HEK293 (cell line): ENCODE measurements at regions not wholly inside any gene's neighbourhood (a gene's known extent, or its start where the extent isn't known, plus 50 kb on each side); places are given as distances from the start of the nearest gene placed in this dataset.

ENCODE experiments used
- ZNF37A ChIP-seq: fragments of 450-650 bp; IDR thresholded peaks from 2 replicates; pipeline ENCODE4 v1.5.1; 2018; ENCODE audit warnings: missing biosample characterization, missing genetic modification characterization
- ZNF561 ChIP-seq: fragments of 450-650 bp; IDR thresholded peaks from 2 replicates; pipeline ENCODE4 v1.5.1; 2018; ENCODE audit warnings: missing biosample characterization, missing genetic modification characterization, borderline replicate concordance
- ZNF664 ChIP-seq: fragments of 450-650 bp; formaldehyde crosslinking; IDR thresholded peaks from 2 replicates; pipeline ENCODE4 v1.5.1; 2016; ENCODE audit warnings: missing biosample characterization, missing genetic modification characterization
- TF ChIP-seq, protein P1 (sequence below): fragments of 450-650 bp; formaldehyde crosslinking; IDR thresholded peaks from 2 replicates; pipeline ENCODE4 v1.5.1; 2016; ENCODE audit warnings: missing biosample characterization, missing genetic modification characterization

DNA sequence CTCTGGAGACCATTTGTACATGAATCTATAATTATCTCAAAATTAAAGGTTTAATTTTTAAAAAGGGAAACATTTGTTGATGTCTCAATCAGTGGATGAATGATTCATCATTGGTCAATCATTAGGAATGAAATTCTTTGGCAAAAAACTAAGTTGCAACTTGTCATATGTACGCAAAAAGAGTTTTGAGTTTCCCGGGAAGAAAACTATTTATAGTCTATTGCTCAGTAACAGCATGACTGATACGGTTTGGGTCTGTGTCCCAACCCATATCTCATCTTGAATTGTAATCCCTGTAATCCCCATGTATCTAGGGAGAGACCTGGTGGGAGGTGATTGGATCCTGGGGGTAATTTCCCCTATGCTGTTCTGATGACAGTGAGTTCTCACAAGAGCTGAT lies 765.8 kb upstream of the ROBO1 start:
- TF ChIP-seq ZNF561 (tag by site-specific recombination) (no peak), ZNF37A (tag by site-specific recombination) (no peak), ZNF664 (no peak)
- TF ChIP-seq, protein P1, sequence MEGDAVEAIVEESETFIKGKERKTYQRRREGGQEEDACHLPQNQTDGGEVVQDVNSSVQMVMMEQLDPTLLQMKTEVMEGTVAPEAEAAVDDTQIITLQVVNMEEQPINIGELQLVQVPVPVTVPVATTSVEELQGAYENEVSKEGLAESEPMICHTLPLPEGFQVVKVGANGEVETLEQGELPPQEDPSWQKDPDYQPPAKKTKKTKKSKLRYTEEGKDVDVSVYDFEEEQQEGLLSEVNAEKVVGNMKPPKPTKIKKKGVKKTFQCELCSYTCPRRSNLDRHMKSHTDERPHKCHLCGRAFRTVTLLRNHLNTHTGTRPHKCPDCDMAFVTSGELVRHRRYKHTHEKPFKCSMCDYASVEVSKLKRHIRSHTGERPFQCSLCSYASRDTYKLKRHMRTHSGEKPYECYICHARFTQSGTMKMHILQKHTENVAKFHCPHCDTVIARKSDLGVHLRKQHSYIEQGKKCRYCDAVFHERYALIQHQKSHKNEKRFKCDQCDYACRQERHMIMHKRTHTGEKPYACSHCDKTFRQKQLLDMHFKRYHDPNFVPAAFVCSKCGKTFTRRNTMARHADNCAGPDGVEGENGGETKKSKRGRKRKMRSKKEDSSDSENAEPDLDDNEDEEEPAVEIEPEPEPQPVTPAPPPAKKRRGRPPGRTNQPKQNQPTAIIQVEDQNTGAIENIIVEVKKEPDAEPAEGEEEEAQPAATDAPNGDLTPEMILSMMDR (tag by site-specific recombination), result no peak
